Mesenchymal stem cell (in vitro differentiated cells and primary cell): ENCODE measurements at regions not wholly inside any gene's neighbourhood (a gene's known extent, or its start where the extent isn't known, plus 50 kb on each side); places are given as distances from the start of the nearest gene placed in this dataset.

Source experiments
- DNase-seq: peaks from one replicate; pipeline ENCODE4 v3.0.0-alpha.2; 2013
- H2AFZ ChIP-seq: one replicate; pipeline ENCODE4 v1.6.1; 2013; ENCODE audit warnings: low read depth, mild to moderate bottlenecking, control low read depth, inconsistent platforms, low read length, moderate library complexity
- H2AK5ac ChIP-seq: 2 replicates; pipeline ENCODE4 v1.6.1; 2013; ENCODE audit warnings: low read length, moderate library complexity, mild to moderate bottlenecking, inconsistent platforms; ENCODE audit not compliant: severe bottlenecking
- H2BK120ac ChIP-seq: one replicate; pipeline ENCODE4 v1.6.1; 2013; ENCODE audit warnings: low read depth, mild to moderate bottlenecking, inconsistent platforms, low read length, moderate library complexity
- H2BK12ac ChIP-seq, 2 experiments: one replicate each; pipeline ENCODE4 v1.6.1; 2013; ENCODE audit warnings: inconsistent platforms in 2 of 2, low read length in 2 of 2, mild to moderate bottlenecking in 2 of 2, moderate library complexity in 2 of 2, control low read depth in 1 of 2
- H2BK15ac ChIP-seq: one replicate; pipeline ENCODE4 v1.6.1; 2013; ENCODE audit warnings: mild to moderate bottlenecking, low read depth, inconsistent platforms; ENCODE audit not compliant: poor library complexity, severe bottlenecking
- H2BK5ac ChIP-seq: 2 replicates; pipeline ENCODE4 v1.6.1; 2013; ENCODE audit warnings: low read depth, mild to moderate bottlenecking, low read length, control low read depth, inconsistent platforms; ENCODE audit not compliant: poor library complexity, severe bottlenecking
- H3K14ac ChIP-seq, 2 experiments: one replicate each; pipeline ENCODE4 v1.6.1; 2013; ENCODE audit warnings: inconsistent platforms in 2 of 2, low read length in 2 of 2, control low read depth in 1 of 2, mild to moderate bottlenecking in 1 of 2, moderate library complexity in 1 of 2
- H3K18ac ChIP-seq, 2 experiments: one replicate each; pipeline ENCODE4 v1.6.1; 2013; ENCODE audit warnings: inconsistent platforms in 2 of 2, low read length in 2 of 2, control low read depth in 1 of 2, low read depth in 1 of 2, mild to moderate bottlenecking in 1 of 2
- H3K23ac ChIP-seq, 2 experiments: one replicate each; pipeline ENCODE4 v1.6.1; 2013; ENCODE audit warnings: inconsistent platforms in 2 of 2, low read length in 2 of 2, mild to moderate bottlenecking in 2 of 2, moderate library complexity in 2 of 2, control low read depth in 1 of 2
- H3K27ac ChIP-seq: 2 replicates; pipeline ENCODE4 v1.5.1; 2013; ENCODE audit warnings: mild to moderate bottlenecking, moderate library complexity, low read length, control low read depth, inconsistent platforms; ENCODE audit not compliant: poor library complexity, severe bottlenecking
- H3K27me3 ChIP-seq, 2 experiments: 2 replicates each; pipeline versions ENCODE4 v1.6.1 to v1.7.0; 2013; ENCODE audit warnings: low read length in 2 of 2, mild to moderate bottlenecking in 2 of 2, moderate library complexity in 2 of 2, control low read depth in 1 of 2, inconsistent platforms in 1 of 2; ENCODE audit not compliant: control insufficient read depth in 1 of 2, insufficient read depth in 1 of 2
- H3K36me3 ChIP-seq, 2 experiments: 2 replicates each; pipeline versions ENCODE4 v1.6.1 to v1.7.0; 2013; ENCODE audit warnings: low read length in 2 of 2, control low read depth in 1 of 2, inconsistent platforms in 1 of 2, low read depth in 1 of 2, mild to moderate bottlenecking in 1 of 2; ENCODE audit not compliant: insufficient read depth in 2 of 2, control insufficient read depth in 1 of 2
- H3K4ac ChIP-seq, 2 experiments: one replicate each; pipeline ENCODE4 v1.6.1; 2013; ENCODE audit warnings: inconsistent platforms in 2 of 2, low read length in 2 of 2, mild to moderate bottlenecking in 2 of 2, moderate library complexity in 2 of 2, control low read depth in 1 of 2, low read depth in 1 of 2
- H3K4me1 ChIP-seq: 2 replicates; pipeline ENCODE4 v1.6.1; 2013; ENCODE audit warnings: low read depth, low read length, control low read depth; ENCODE audit not compliant: control insufficient read depth, insufficient read depth
- H3K4me2 ChIP-seq: 2 replicates; pipeline ENCODE4 v1.6.1; 2013; ENCODE audit warnings: low read length, mild to moderate bottlenecking, inconsistent platforms; ENCODE audit not compliant: poor library complexity, severe bottlenecking
- H3K4me3 ChIP-seq, 2 experiments: 2 replicates each; pipeline versions ENCODE4 v1.5.1 to v1.7.0; 2013; ENCODE audit warnings: low read length in 2 of 2, mild to moderate bottlenecking in 2 of 2, control low read depth in 1 of 2, low read depth in 1 of 2; ENCODE audit not compliant: insufficient read depth in 1 of 2
- H3K79me1 ChIP-seq: replicated peaks from 2 replicates; pipeline ENCODE4 v1.6.1; 2013; ENCODE audit warnings: mild to moderate bottlenecking, control low read depth, low read length, inconsistent platforms; ENCODE audit not compliant: poor library complexity, severe bottlenecking
- H3K9ac ChIP-seq: 2 replicates; pipeline ENCODE4 v1.7.0; 2013; ENCODE audit warnings: mild to moderate bottlenecking, low read length, moderate library complexity
- H3K9me3 ChIP-seq: 2 replicates; pipeline ENCODE4 v1.7.0; 2013; ENCODE audit warnings: mild to moderate bottlenecking, low read length; ENCODE audit not compliant: control insufficient read depth
- H4K8ac ChIP-seq: one replicate; pipeline ENCODE4 v1.6.1; 2013; ENCODE audit warnings: inconsistent platforms, mild to moderate bottlenecking, low read length, moderate library complexity
- H4K91ac ChIP-seq: one replicate; pipeline ENCODE4 v1.6.1; 2013; ENCODE audit warnings: mild to moderate bottlenecking, low read length, inconsistent platforms
- WGBS: methylation state at CpG from one replicate; pipeline ENCODE4 v1.1.7; 2013; ENCODE audit warnings: mixed read lengths; 5-methylcytosine and 5-hydroxymethylcytosine counted together

DNA sequence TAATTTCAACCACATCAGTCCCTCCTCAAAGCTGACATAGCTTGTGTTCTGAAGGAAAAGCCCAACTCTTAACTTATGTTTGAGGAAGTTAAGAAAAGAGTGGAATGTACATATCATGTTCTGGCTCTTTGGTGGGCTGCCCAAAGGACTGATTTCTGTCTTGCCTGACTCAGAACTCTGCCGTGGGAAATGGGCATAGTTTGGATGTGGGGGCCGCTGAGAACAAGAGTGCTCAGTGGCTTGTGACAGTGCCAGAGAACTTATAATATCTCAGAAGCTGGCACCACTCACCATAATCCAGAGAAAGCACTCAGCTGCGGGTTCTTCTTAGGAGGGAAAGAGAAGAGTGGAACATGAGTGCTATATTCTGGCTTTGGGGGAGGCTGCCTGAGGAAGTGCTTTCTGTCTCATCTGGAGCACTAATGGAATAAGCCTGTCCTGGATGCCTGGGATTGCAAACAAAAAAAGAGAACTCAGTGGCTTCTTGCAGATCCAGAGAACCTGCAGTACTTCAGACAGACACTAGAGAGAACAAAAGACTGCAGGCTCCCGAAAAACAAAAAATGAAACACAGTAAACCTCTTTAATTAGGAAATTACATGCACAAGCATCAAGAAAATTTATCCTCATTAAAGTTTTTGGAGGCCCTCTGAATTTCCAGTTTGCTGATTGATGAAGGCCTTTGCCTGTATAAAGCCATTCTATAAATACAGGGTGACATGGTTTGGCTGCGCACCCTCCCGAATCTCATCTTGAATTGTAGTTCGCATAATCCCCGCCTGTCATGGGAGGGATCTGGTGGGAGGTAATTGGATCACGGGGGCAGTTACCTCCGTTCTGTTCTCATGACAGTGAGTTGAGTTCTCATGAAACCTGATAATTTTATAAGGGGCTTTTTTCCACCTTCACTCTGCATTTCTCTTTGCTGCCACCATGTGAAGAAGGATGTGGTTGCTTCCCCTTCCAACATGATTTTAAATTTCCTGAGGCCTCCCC, 207.0 kb downstream of the DMAC1 start:
- Histone ChIP-seq H2AK5ac (no peak overlapping the region), H3K18ac (no peak overlapping the region), H3K4ac (no peak overlapping the region), H4K91ac (no peak overlapping the region), H2AFZ (no peak overlapping the region), H2BK5ac (no peak overlapping the region), H3K9me3 (no peaks in the 10 kb centered on the region), H3K4me1 (no peaks in the 10 kb centered on the region), H3K27me3 (no peaks in the 10 kb centered on the region), H3K4me3 (no peak overlapping the region), H3K79me1 (no peaks in the 10 kb centered on the region), H2BK15ac (no peak overlapping the region), H2BK12ac (no peak overlapping the region), H3K9ac (no peak overlapping the region), H3K23ac (no peak overlapping the region), H4K8ac (no peak overlapping the region), H3K4me2 (no peak overlapping the region), H2BK120ac (no peak overlapping the region), H3K27ac (no peak overlapping the region), H3K36me3 (no peaks in the 10 kb centered on the region), H3K14ac (no peak overlapping the region)
- DNase-seq: no peak
- WGBS: 74% methylated on average over 9 of the region's 10 CpGs

DNA sequence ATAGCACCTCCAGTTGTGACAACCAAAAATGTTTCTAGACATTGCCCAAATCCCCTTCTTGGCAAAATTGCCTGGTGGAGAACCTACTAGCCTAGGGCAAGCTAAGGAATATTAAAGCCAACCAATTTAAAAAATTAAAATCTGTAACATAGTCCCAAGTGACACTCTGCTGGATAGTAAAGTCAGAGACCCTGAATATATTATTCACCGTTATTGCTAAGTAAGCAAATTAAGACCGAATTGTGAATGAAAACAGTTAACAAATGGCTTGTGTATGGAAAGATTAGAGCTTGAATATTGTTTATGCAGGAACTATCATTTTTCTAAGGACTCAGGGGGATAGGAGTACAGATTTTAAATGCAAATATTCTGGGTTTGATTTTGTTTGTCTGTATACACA, 208.1 kb downstream of the DMAC1 start:
- Histone ChIP-seq H3K4me3 (no peak overlapping the region), H2BK15ac (no peak overlapping the region), H3K9me3 (no peaks in the 10 kb centered on the region), H2BK120ac (no peak overlapping the region), H3K4me2 (no peak overlapping the region), H4K8ac (no peak overlapping the region), H3K4ac (no peak overlapping the region), H3K18ac (no peak overlapping the region), H3K14ac (no peak overlapping the region), H2BK12ac (no peak overlapping the region), H3K27me3 (no peaks in the 10 kb centered on the region), H2BK5ac (no peak overlapping the region), H2AFZ (no peak overlapping the region), H3K4me1 (no peaks in the 10 kb centered on the region), H3K79me1 (no peaks in the 10 kb centered on the region), H4K91ac (no peak overlapping the region), H3K9ac (no peak overlapping the region), H2AK5ac (no peak overlapping the region), H3K27ac (no peak overlapping the region), H3K36me3 (no peaks in the 10 kb centered on the region), H3K23ac (no peak overlapping the region)
- DNase-seq: no peak
- WGBS: 86% methylated on average over 2 of the region's 2 CpGs

DNA sequence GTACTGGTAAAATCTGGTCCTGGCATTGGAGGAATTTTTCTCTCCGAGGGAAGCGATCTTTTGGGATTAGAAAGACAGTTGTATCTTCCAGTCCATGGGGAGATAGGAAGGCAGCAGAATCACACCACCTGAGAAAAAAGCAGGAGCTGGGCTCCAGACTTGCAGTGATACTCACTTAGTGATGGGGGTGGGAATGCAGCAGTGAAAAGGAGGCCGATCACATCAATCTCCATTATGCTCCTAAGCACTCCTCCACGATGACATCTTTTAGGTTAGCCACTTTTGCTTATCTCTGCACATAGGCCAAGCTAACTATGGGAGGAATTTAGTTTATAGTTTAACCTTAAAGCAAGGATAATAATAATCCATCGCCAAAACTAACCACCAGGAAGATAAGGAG, 219.0 kb downstream of the DMAC1 start:
- Histone ChIP-seq H2BK15ac (no peak overlapping the region), H4K8ac (no peak overlapping the region)
- 89% methylated on average over 3 of the region's 5 CpGs for WGBS

DNA sequence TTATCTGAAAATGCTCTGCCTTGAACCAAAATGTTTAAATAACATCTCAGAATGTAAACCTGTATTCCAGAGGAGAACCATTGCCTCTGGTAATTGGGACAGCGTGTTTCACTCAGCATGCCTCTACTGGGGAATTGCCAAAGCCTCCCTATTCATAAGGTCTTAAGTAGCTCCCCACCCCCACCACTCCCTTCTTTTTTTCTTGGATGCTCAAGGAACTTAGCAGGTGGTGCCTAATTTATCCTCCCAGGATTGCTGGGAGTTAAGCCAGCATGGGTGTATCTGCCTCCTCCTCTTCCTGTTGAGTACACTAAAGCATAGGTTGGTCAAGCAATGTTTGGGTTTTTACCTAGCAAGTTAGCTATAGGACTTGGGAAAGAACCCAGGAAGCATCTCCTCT, 220.2 kb downstream of the DMAC1 start:
- H3K23ac ChIP-seq: no peak overlapping the region
- 39% methylated on average over 1 of the region's 1 CpG for WGBS
- H3K9me3 ChIP-seq: no peaks in the 10 kb centered on the region

More for the DNA sequence above, 219.0 kb downstream of the DMAC1 start:
- H2AFZ ChIP-seq: no peak overlapping the region
- no peak overlapping the region for H3K14ac ChIP-seq
- no peaks in the 10 kb centered on the region for H3K4me1 ChIP-seq
- H4K91ac ChIP-seq: no peak overlapping the region
- no peak overlapping the region for H3K4me2 ChIP-seq
- H2BK5ac ChIP-seq: no peak overlapping the region
- H3K4ac ChIP-seq: no peak overlapping the region
- H3K9me3 ChIP-seq: no peaks in the 10 kb centered on the region
- H3K27me3 ChIP-seq: no peaks in the 10 kb centered on the region
- no peak overlapping the region for H3K23ac ChIP-seq
- no peak overlapping the region for H3K18ac ChIP-seq
- H2AK5ac ChIP-seq: no peak overlapping the region
- H3K36me3 ChIP-seq: no peaks in the 10 kb centered on the region
- no peaks in the 10 kb centered on the region for H3K79me1 ChIP-seq
- H2BK120ac ChIP-seq: no peak overlapping the region
- no peak for DNase-seq
- H3K9ac ChIP-seq: no peak overlapping the region
- no peak overlapping the region for H2BK12ac ChIP-seq
- no peak overlapping the region for H3K4me3 ChIP-seq
- H3K27ac ChIP-seq: no peak overlapping the region

More for the DNA sequence above, 220.2 kb downstream of the DMAC1 start:
- Histone ChIP-seq H3K4me2 (no peak overlapping the region), H2BK12ac (no peak overlapping the region), H3K27ac (no peak overlapping the region), H3K9ac (no peak overlapping the region), H2BK5ac (no peak overlapping the region), H3K79me1 (no peaks in the 10 kb centered on the region), H2BK120ac (no peak overlapping the region), H4K8ac (no peak overlapping the region), H3K27me3 (no peaks in the 10 kb centered on the region), H2AK5ac (no peak overlapping the region), H2AFZ (no peak overlapping the region), H3K4ac (no peak overlapping the region), H3K4me3 (no peak overlapping the region), H4K91ac (no peak overlapping the region), H3K14ac (no peak overlapping the region), H3K4me1 (no peaks in the 10 kb centered on the region), H3K18ac (no peak overlapping the region), H3K36me3 (no peaks in the 10 kb centered on the region), H2BK15ac (no peak overlapping the region)
- DNase-seq: no peak
